Right lobe of liver (tissue), 6 donors: ENCODE measurements at regions not wholly inside any gene's neighbourhood (a gene's known extent, or its start where the extent isn't known, plus 50 kb on each side); places are given as distances from the start of the nearest gene placed in this dataset.

Experiments used
- ATAC-seq, 4 donors: fragments of 200-7000 bp; cut with Tn5 transposase; one replicate each; pipeline ENCODE4 v1.9.1; 2020; ENCODE audit warnings: mild to moderate bottlenecking in 4 of 4, moderate library complexity in 4 of 4
- DNase-seq, 3 donors: peaks; one replicate each; pipeline ENCODE4 v3.0.0-alpha.2; 2020
- H3K27ac ChIP-seq, 3 donors: fragments of 200-600 bp; one replicate each; pipeline ENCODE4 v1.8.0; 2022
- H3K27me3 ChIP-seq, 2 donors: fragments of 200-600 bp; one replicate each; pipeline ENCODE4 v1.8.0; 2022
- H3K36me3 ChIP-seq, 4 donors: fragments of 200-600 bp; sonication (generic) in 1 of 4; one replicate each; pipeline versions ENCODE4 v1.5.1 to v1.8.0; 2017 to 2022; ENCODE audit warnings: control low read depth in 1 of 4
- H3K4me1 ChIP-seq, 4 donors: fragments of 200-600 bp; sonication (generic) in 1 of 4; one replicate each; pipeline versions ENCODE4 v1.5.1 to v1.8.0; 2017 to 2022; ENCODE audit warnings: control low read depth in 1 of 4
- H3K4me3 ChIP-seq, 3 donors: fragments of 200-600 bp; one replicate each; pipeline ENCODE4 v1.8.0; 2022
- H3K9me3 ChIP-seq, 4 donors: fragments of 200-600 bp; sonication (generic) in 1 of 4; one replicate each; pipeline versions ENCODE4 v1.5.1 to v1.8.0; 2017 to 2022; ENCODE audit warnings: control low read depth in 1 of 4
- CTCF ChIP-seq, 4 donors: fragments of 200-600 bp in 3 of 4; fragments of 450-650 bp in 1 of 4; IDR thresholded peaks; one replicate each; pipeline versions ENCODE4 v1.5.1 to v1.8.0; 2016 to 2022; ENCODE audit warnings: antibody characterized with exemption in 4 of 4, mild to moderate bottlenecking in 2 of 4
- POLR2A ChIP-seq: fragments of 450-650 bp; IDR thresholded peaks from one replicate; pipeline ENCODE4 v1.6.1; 2017; ENCODE audit warnings: antibody characterized with exemption, mild to moderate bottlenecking
- WGBS: methylation state at CpG from one replicate; pipeline ENCODE4 v1.1.6; 2018; ENCODE audit warnings: low coverage, low lambda C conversion rate; ENCODE audit not compliant: insufficient coverage; ENCODE audit errors: missing lambda C conversion rate; 5-methylcytosine and 5-hydroxymethylcytosine counted together
- intact Hi-C, 2 donors: fragments of 100-400 bp; cut with DNase I; formaldehyde crosslinking; loops; one replicate each; pipeline versions ENCODE4 v1.11.2 to v1.14.1; 2022
- donor health status: DM: no; HTN: yes; CAD: no.
- donor health status: DM: no; HTN: no; CAD: no.
- donor health status: DM: no; HTN: no; CAD: no.
- donor health status: DM: no; HTN: yes; CAD: no.
- donor health status: DM: no; HTN: yes; CAD: no.

- Histone ChIP-seq H3K36me3 (no peaks in the 10 kb centered on the region), H3K9me3 (no peaks in the 10 kb centered on the region), H3K4me1 (no peaks in the 10 kb centered on the region), H3K27ac (no peak overlapping the region), H3K27me3 (no peaks in the 10 kb centered on the region), H3K4me3 (no peak overlapping the region)
- DNase-seq (no peak), ATAC-seq (no peak)
- WGBS, result 50% methylated on average over 3 of the region's 3 CpGs
- TF ChIP-seq CTCF (IDR thresholded peaks at IDR 0.05) (no peak), POLR2A (no peak)
- intact Hi-C loops, result no loop called here
These were observed 66.1 kb upstream of the ANKFN1 start for GRCh38 chr17:56087199-56087598.

GRCh38 chr17:56096026-56096810 is 57.1 kb upstream of the ANKFN1 start:
- WGBS, result 65% methylated on average over 3 of the region's 3 CpGs
- no peak for TF ChIP-seq CTCF (IDR thresholded peaks at IDR 0.05)
- no peak for TF ChIP-seq POLR2A
- H3K27me3 ChIP-seq, result no peaks in the 10 kb centered on the region
- H3K36me3 ChIP-seq, result no peaks in the 10 kb centered on the region
- no peak overlapping the region for H3K27ac ChIP-seq
- intact Hi-C loops, result no loop called here
- no peak overlapping the region for H3K4me3 ChIP-seq
- no peaks in the 10 kb centered on the region for H3K9me3 ChIP-seq
- no peaks in the 10 kb centered on the region for H3K4me1 ChIP-seq
- ATAC-seq, result no peak
- no peak for DNase-seq

GRCh38 chr17:56098746-56099145 is 54.5 kb upstream of the ANKFN1 start:
- H3K27me3 ChIP-seq, result no peaks in the 10 kb centered on the region
- intact Hi-C loops, result no loop called here
- no peak overlapping the region for H3K4me3 ChIP-seq
- WGBS, result 63% methylated on average over 4 of the region's 4 CpGs
- ATAC-seq (no peak), DNase-seq (no peak)
- no peak overlapping the region for H3K27ac ChIP-seq
- no peaks in the 10 kb centered on the region for H3K36me3 ChIP-seq
- TF ChIP-seq POLR2A (no peak), CTCF (IDR thresholded peaks at IDR 0.05) (no peak)
- H3K9me3 ChIP-seq, result no peaks in the 10 kb centered on the region
- H3K4me1 ChIP-seq, result no peaks in the 10 kb centered on the region

GRCh38 chr17:56099649-56100048 is 53.6 kb upstream of the ANKFN1 start:
- Histone ChIP-seq H3K4me1 (no peaks in the 10 kb centered on the region), H3K36me3 (no peaks in the 10 kb centered on the region), H3K27me3 (no peaks in the 10 kb centered on the region), H3K9me3 (no peaks in the 10 kb centered on the region), H3K4me3 (no peak overlapping the region), H3K27ac (no peak overlapping the region)
- no peak for ATAC-seq
- DNase-seq, result no peak
- 80% methylated on average over 4 of the region's 5 CpGs for WGBS
- TF ChIP-seq POLR2A (no peak), CTCF (IDR thresholded peaks at IDR 0.05) (no peak)
- intact Hi-C loops, result no loop called here
